ENCODE measurements at regions not wholly inside any gene's neighbourhood (a gene's known extent, or its start where the extent isn't known, plus 50 kb on each side); places are given as distances from the start of the nearest gene placed in this dataset.

GRCh38 chr3:31300456-31301443, 232.0 kb upstream of the STT3B start:
- ATAC-seq (no peak), DNase-seq (no peak)
- intact Hi-C loops (cut with micrococcal nuclease), result no loop called here
- Mint-ChIP-seq H3K36me3 (no peaks in the 10 kb centered on the region), H3K9me3 (no peaks in the 10 kb centered on the region), H3K27ac (no peak overlapping the region), H3K27me3 (ENCODE audit: low read depth in 2 of 2) (no peaks in the 10 kb centered on the region), H3K4me1 (no peaks in the 10 kb centered on the region), H3K4me3 (no peak overlapping the region)
- WGBS (ENCODE audit: insufficient coverage), result 89% methylated on average over 2 of the region's 2 CpGs
- H3K4me3 ChIP-seq (ENCODE audit: low read length), result no peak overlapping the region
- no peak overlapping the region for H3K27ac ChIP-seq (ENCODE audit: low read length)
- H3K4me1 ChIP-seq (ENCODE audit: control insufficient read depth, insufficient read depth, low read length), result no peaks in the 10 kb centered on the region
- TF ChIP-seq, protein P1, sequence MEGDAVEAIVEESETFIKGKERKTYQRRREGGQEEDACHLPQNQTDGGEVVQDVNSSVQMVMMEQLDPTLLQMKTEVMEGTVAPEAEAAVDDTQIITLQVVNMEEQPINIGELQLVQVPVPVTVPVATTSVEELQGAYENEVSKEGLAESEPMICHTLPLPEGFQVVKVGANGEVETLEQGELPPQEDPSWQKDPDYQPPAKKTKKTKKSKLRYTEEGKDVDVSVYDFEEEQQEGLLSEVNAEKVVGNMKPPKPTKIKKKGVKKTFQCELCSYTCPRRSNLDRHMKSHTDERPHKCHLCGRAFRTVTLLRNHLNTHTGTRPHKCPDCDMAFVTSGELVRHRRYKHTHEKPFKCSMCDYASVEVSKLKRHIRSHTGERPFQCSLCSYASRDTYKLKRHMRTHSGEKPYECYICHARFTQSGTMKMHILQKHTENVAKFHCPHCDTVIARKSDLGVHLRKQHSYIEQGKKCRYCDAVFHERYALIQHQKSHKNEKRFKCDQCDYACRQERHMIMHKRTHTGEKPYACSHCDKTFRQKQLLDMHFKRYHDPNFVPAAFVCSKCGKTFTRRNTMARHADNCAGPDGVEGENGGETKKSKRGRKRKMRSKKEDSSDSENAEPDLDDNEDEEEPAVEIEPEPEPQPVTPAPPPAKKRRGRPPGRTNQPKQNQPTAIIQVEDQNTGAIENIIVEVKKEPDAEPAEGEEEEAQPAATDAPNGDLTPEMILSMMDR (IDR thresholded peaks at IDR 0.05), result no peak
- H3K27me3 ChIP-seq (ENCODE audit: control insufficient read depth, insufficient read depth, low read length), result no peaks in the 10 kb centered on the region
- no peaks in the 10 kb centered on the region for H3K9me3 ChIP-seq (ENCODE audit: control insufficient read depth, insufficient read depth, low read length)
- no peaks in the 10 kb centered on the region for H3K36me3 ChIP-seq (ENCODE audit: control insufficient read depth, insufficient read depth, low read length)

GRCh38 chr3:31302343-31302742, 230.4 kb upstream of the STT3B start:
- Mint-ChIP-seq H3K27me3 (ENCODE audit: low read depth in 2 of 2) (no peaks in the 10 kb centered on the region), H3K9me3 (no peaks in the 10 kb centered on the region), H3K36me3 (no peaks in the 10 kb centered on the region), H3K27ac (no peak overlapping the region), H3K4me1 (no peaks in the 10 kb centered on the region), H3K4me3 (no peak overlapping the region)
- Histone ChIP-seq H3K4me3 (ENCODE audit: low read length) (no peak overlapping the region), H3K4me1 (ENCODE audit: control insufficient read depth, insufficient read depth, low read length) (no peaks in the 10 kb centered on the region), H3K36me3 (ENCODE audit: control insufficient read depth, insufficient read depth, low read length) (no peaks in the 10 kb centered on the region), H3K27ac (ENCODE audit: low read length) (no peak overlapping the region), H3K9me3 (ENCODE audit: control insufficient read depth, insufficient read depth, low read length) (no peaks in the 10 kb centered on the region), H3K27me3 (ENCODE audit: control insufficient read depth, insufficient read depth, low read length) (no peaks in the 10 kb centered on the region)
- intact Hi-C loops (cut with micrococcal nuclease), result no loop called here
- WGBS (ENCODE audit: insufficient coverage), result no CpG with 5 or more reads among the region's 1 CpG
- ATAC-seq (no peak), DNase-seq (no peak)
- TF ChIP-seq, protein P1 (IDR thresholded peaks at IDR 0.05), result no peak

DNA sequence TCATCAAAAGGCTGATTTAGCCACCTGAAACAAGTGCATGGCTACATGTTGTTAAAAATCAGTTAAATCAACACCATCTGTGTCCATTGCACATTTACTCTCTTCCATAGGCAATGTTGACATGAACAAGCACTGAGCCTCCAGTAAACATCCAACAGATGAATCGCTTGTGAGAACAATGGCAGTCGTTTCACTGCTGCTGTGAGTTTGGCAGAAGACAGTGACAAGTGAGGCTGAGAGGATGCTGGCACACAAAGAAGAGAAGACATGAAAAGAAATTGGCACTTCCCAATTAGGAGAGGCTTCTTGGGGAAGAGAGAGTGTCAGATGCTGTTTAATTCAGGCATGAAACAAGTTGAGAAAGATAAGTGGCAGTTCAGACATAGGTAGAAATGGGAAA, 227.4 kb upstream of the STT3B start:
- ATAC-seq (no peak), DNase-seq (no peak)
- Mint-ChIP-seq H3K27ac (no peak overlapping the region), H3K4me3 (no peak overlapping the region), H3K9me3 (no peaks in the 10 kb centered on the region), H3K27me3 (ENCODE audit: low read depth in 2 of 2) (no peaks in the 10 kb centered on the region), H3K36me3 (no peaks in the 10 kb centered on the region), H3K4me1 (no peaks in the 10 kb centered on the region)
- Histone ChIP-seq H3K9me3 (ENCODE audit: control insufficient read depth, insufficient read depth, low read length) (no peaks in the 10 kb centered on the region), H3K36me3 (ENCODE audit: control insufficient read depth, insufficient read depth, low read length) (no peaks in the 10 kb centered on the region), H3K4me1 (ENCODE audit: control insufficient read depth, insufficient read depth, low read length) (no peaks in the 10 kb centered on the region), H3K27me3 (ENCODE audit: control insufficient read depth, insufficient read depth, low read length) (no peaks in the 10 kb centered on the region), H3K27ac (ENCODE audit: low read length) (no peak overlapping the region), H3K4me3 (ENCODE audit: low read length) (no peak overlapping the region)
- WGBS (ENCODE audit: insufficient coverage), result 95% methylated on average over 2 of the region's 2 CpGs
- TF ChIP-seq, protein P1 (IDR thresholded peaks at IDR 0.05), result no peak
- intact Hi-C loops (cut with micrococcal nuclease), result no loop called here
